NCI-H2107 (cell line): ENCODE measurements at regions not wholly inside any gene's neighbourhood (a gene's known extent, or its start where the extent isn't known, plus 50 kb on each side); places are given as distances from the start of the nearest gene placed in this dataset.

ENCODE experiments used
- DNase-seq: peaks from one replicate; lab custom pipeline; 2025; lab: John Stamatoyannopoulos, UW

- no peak for DNase-seq
Measured at GRCh38 chr16:54477714-54478113, 191.1 kb upstream of the IRX3 start.

GRCh38 chr16:54475019-54475601 is 188.5 kb upstream of the IRX3 start:
- no peak for DNase-seq

GRCh38 chr16:54473226-54473993 is 186.8 kb upstream of the IRX3 start:
- no peak for DNase-seq

- no peak for DNase-seq
Measured at GRCh38 chr16:54467398-54467797, 180.8 kb upstream of the IRX3 start.

- DNase-seq = no peak
Measured at GRCh38 chr16:54466233-54466632, 179.6 kb upstream of the IRX3 start.

- DNase-seq = no peak
Measured at GRCh38 chr16:54465063-54465462, 178.5 kb upstream of the IRX3 start.

- no peak for DNase-seq
Measured at GRCh38 chr16:54462771-54463170, 176.2 kb upstream of the IRX3 start.

GRCh38 chr16:54462151-54462651 is 175.6 kb upstream of the IRX3 start:
- no peak for DNase-seq

- DNase-seq = no peak
Measured at GRCh38 chr16:54460263-54460860, 173.8 kb upstream of the IRX3 start.

GRCh38 chr16:54459509-54460262 is 173.1 kb upstream of the IRX3 start:
- DNase-seq = no peak

- no peak for DNase-seq
Measured at GRCh38 chr16:54458923-54459322, 172.3 kb upstream of the IRX3 start.

GRCh38 chr16:54456291-54456690 is 169.7 kb upstream of the IRX3 start:
- no peak for DNase-seq

- no peak for DNase-seq
Measured at GRCh38 chr16:54455030-54455725, 168.6 kb upstream of the IRX3 start.

GRCh38 chr16:54454616-54455015 is 168.0 kb upstream of the IRX3 start:
- no peak for DNase-seq

- DNase-seq = no peak
Measured at GRCh38 chr16:54453871-54454270, 167.3 kb upstream of the IRX3 start.

GRCh38 chr16:54447576-54448440 is 161.2 kb upstream of the IRX3 start:
- DNase-seq = no peak

- no peak for DNase-seq
Measured at GRCh38 chr16:54446639-54447038, 160.1 kb upstream of the IRX3 start.

- no peak for DNase-seq
Measured at GRCh38 chr16:54444851-54445458, 158.4 kb upstream of the IRX3 start.

GRCh38 chr16:54443839-54444238 is 157.3 kb upstream of the IRX3 start:
- DNase-seq = no peak

- no peak for DNase-seq
Measured at GRCh38 chr16:54443352-54443751, 156.8 kb upstream of the IRX3 start.
